SK-N-SH treated with all-trans-retinoic acid at 6 μM for 48 hours (cell line): ENCODE measurements at regions not wholly inside any gene's neighbourhood (a gene's known extent, or its start where the extent isn't known, plus 50 kb on each side); places are given as distances from the start of the nearest gene placed in this dataset.

Experiments used
- ATAC-seq: fragments of 200-7000 bp; cut with Tn5 transposase; 3 replicates; pipeline ENCODE4 v1.9.1; 2020; ENCODE audit warnings: mild to moderate bottlenecking, moderate library complexity
- ARNTL ChIP-seq: fragments of 450-650 bp; formaldehyde crosslinking; IDR thresholded peaks from 2 replicates; pipeline ENCODE4 v1.5.0; 2020; ENCODE audit warnings: low read depth, mild to moderate bottlenecking, moderate library complexity, borderline replicate concordance
- BACH2 ChIP-seq: fragments of 250-450 bp; sonication (Bioruptor Pico); IDR thresholded peaks from 2 replicates; pipeline ENCODE4 v1.9.0; 2021; ENCODE audit warnings: mild to moderate bottlenecking, borderline replicate concordance
- CSDC2 ChIP-seq: fragments of 250-450 bp; sonication (Bioruptor Pico); IDR thresholded peaks from 2 replicates; pipeline ENCODE4 v1.5.0; 2020; ENCODE audit warnings: mild to moderate bottlenecking, moderate library complexity
- CSRNP3 ChIP-seq: fragments of 250-450 bp; sonication (Bioruptor Pico); IDR thresholded peaks from 2 replicates; pipeline ENCODE4 v1.5.1; 2021; ENCODE audit warnings: mild to moderate bottlenecking, moderate library complexity
- ESRRG ChIP-seq: fragments of 250-450 bp; sonication (Bioruptor Pico); IDR thresholded peaks from 2 replicates; pipeline ENCODE4 v1.6.1; 2021; ENCODE audit warnings: mild to moderate bottlenecking
- ISL1 ChIP-seq: fragments of 250-450 bp; sonication (Bioruptor Pico); IDR thresholded peaks from 2 replicates; pipeline ENCODE4 v2.1.2; 2022; ENCODE audit warnings: mild to moderate bottlenecking, moderate library complexity
- OSR1 ChIP-seq: fragments of 250-450 bp; sonication (Bioruptor Pico); IDR thresholded peaks from 2 replicates; pipeline ENCODE4 v1.8.0; 2022; ENCODE audit warnings: moderate library complexity, mild to moderate bottlenecking, inconsistent platforms
- RARB ChIP-seq: fragments of 250-450 bp; sonication (Bioruptor Pico); IDR thresholded peaks from 2 replicates; pipeline ENCODE4 v1.8.0; 2021; ENCODE audit warnings: mild to moderate bottlenecking, moderate library complexity
- TCF4 ChIP-seq: fragments of 250-450 bp; sonication (Bioruptor Pico); IDR thresholded peaks from 2 replicates; pipeline ENCODE4 v1.8.0; 2021; ENCODE audit warnings: mild to moderate bottlenecking, moderate library complexity, borderline replicate concordance
- TOX ChIP-seq: fragments of 250-450 bp; sonication (Bioruptor Pico); IDR thresholded peaks from 2 replicates; pipeline ENCODE4 v1.8.0; 2021; ENCODE audit warnings: mild to moderate bottlenecking, moderate library complexity, borderline replicate concordance
- TSHZ2 ChIP-seq: fragments of 250-450 bp; sonication (Bioruptor Pico); IDR thresholded peaks from 2 replicates; pipeline ENCODE4 v1.5.0; 2020; ENCODE audit warnings: mild to moderate bottlenecking, moderate library complexity
- ZC3H10 ChIP-seq: fragments of 250-450 bp; sonication (Bioruptor Pico); IDR thresholded peaks from 2 replicates; pipeline ENCODE4 v1.5.1; 2021; ENCODE audit warnings: mild to moderate bottlenecking, moderate library complexity
- ZFP30 ChIP-seq: fragments of 450-650 bp; formaldehyde crosslinking; IDR thresholded peaks from 2 replicates; pipeline ENCODE4 v1.5.0; 2022; ENCODE audit warnings: mild to moderate bottlenecking, moderate library complexity
- ZNF565 ChIP-seq: fragments of 450-650 bp; formaldehyde crosslinking; conservative IDR thresholded peaks from 2 replicates; pipeline ENCODE4 v1.5.0; 2020; ENCODE audit warnings: low read depth, mild to moderate bottlenecking, moderate library complexity
- ZNF70 ChIP-seq: fragments of 450-650 bp; formaldehyde crosslinking; IDR thresholded peaks from 2 replicates; pipeline ENCODE4 v1.5.0; 2020; ENCODE audit warnings: mild to moderate bottlenecking, moderate library complexity
- ZNF8 ChIP-seq: fragments of 450-650 bp; formaldehyde crosslinking; IDR thresholded peaks from 2 replicates; pipeline ENCODE4 v1.5.0; 2020; ENCODE audit warnings: mild to moderate bottlenecking, moderate library complexity
- TF ChIP-seq, protein P1 (sequence below): fragments of 250-450 bp; sonication (Bioruptor Pico); IDR thresholded peaks from 2 replicates; pipeline ENCODE4 v1.5.1; 2020; ENCODE audit warnings: low read depth, mild to moderate bottlenecking, moderate library complexity
- TF ChIP-seq, protein P2 (sequence below): fragments of 250-450 bp; sonication (Bioruptor Pico); IDR thresholded peaks from 2 replicates; pipeline ENCODE4 v1.8.0; 2020; ENCODE audit warnings: mild to moderate bottlenecking, moderate library complexity, borderline replicate concordance
- TF ChIP-seq, protein P3 (sequence below): fragments of 250-450 bp; sonication (Bioruptor Pico); IDR thresholded peaks from 2 replicates; pipeline ENCODE4 v1.8.0; 2021; ENCODE audit warnings: low read depth, mild to moderate bottlenecking, moderate library complexity, borderline replicate concordance

DNA sequence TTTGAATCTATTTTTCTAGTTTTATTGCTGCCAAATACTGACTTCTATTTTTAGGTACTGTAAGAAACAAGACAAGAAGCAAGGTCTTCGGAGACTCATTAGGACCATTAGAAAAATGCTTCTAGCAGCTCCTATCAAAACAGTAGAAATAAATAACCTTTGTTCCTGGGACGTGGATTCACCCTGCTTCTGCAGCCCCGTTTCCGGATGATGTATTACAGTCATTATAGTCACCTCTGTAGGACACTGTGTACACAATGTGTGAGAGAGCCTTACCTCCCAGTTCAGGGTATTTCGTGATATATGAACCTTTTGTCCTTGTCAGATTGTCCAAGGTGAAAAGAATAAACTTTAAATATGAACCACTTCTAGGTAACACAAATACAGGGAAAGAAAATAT is 484.0 kb upstream of the TECRL start:
- TF ChIP-seq CSRNP3 (CRISPR knock-in tag) (no peak), BACH2 (no peak), ZNF565 (CRISPR knock-in tag) (no peak), RARB (CRISPR knock-in tag) (no peak), OSR1 (CRISPR knock-in tag) (no peak), ESRRG (CRISPR knock-in tag) (no peak), ISL1 (CRISPR knock-in tag) (no peak), TOX (CRISPR knock-in tag) (no peak), ARNTL (CRISPR knock-in tag) (no peak)
- ATAC-seq: no peak

GRCh38 chr4:64889906-64890610 is 480.8 kb upstream of the TECRL start:
- no peak for TF ChIP-seq CSDC2
- no peak for TF ChIP-seq ZNF70 (CRISPR knock-in tag)
- no peak for TF ChIP-seq ISL1 (CRISPR knock-in tag)
- TF ChIP-seq ZFP30 (CRISPR knock-in tag): no peak
- no peak for TF ChIP-seq ZC3H10 (CRISPR knock-in tag)
- TF ChIP-seq ARNTL (CRISPR knock-in tag): no peak
- ATAC-seq: no peak

GRCh38 chr4:64883087-64883807 is 474.0 kb upstream of the TECRL start:
- no peak for ATAC-seq

More at GRCh38 chr4:64883087-64883807, 474.0 kb upstream of the TECRL start:
- TF ChIP-seq ZFP30 (CRISPR knock-in tag) (no peak), ISL1 (CRISPR knock-in tag) (no peak), TSHZ2 (CRISPR knock-in tag) (no peak), OSR1 (CRISPR knock-in tag) (no peak), ZC3H10 (CRISPR knock-in tag) (no peak), ESRRG (CRISPR knock-in tag) (no peak), ZNF565 (CRISPR knock-in tag) (no peak), ZNF8 (no peak), TCF4 (no peak), ZNF70 (CRISPR knock-in tag) (no peak), TOX (CRISPR knock-in tag) (no peak), CSDC2 (no peak)
- TF ChIP-seq, protein P1, sequence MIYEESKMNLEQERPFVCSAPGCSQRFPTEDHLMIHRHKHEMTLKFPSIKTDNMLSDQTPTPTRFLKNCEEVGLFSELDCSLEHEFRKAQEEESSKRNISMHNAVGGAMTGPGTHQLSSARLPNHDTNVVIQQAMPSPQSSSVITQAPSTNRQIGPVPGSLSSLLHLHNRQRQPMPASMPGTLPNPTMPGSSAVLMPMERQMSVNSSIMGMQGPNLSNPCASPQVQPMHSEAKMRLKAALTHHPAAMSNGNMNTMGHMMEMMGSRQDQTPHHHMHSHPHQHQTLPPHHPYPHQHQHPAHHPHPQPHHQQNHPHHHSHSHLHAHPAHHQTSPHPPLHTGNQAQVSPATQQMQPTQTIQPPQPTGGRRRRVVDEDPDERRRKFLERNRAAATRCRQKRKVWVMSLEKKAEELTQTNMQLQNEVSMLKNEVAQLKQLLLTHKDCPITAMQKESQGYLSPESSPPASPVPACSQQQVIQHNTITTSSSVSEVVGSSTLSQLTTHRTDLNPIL (CRISPR knock-in tag): no peak
- TF ChIP-seq, protein P2, sequence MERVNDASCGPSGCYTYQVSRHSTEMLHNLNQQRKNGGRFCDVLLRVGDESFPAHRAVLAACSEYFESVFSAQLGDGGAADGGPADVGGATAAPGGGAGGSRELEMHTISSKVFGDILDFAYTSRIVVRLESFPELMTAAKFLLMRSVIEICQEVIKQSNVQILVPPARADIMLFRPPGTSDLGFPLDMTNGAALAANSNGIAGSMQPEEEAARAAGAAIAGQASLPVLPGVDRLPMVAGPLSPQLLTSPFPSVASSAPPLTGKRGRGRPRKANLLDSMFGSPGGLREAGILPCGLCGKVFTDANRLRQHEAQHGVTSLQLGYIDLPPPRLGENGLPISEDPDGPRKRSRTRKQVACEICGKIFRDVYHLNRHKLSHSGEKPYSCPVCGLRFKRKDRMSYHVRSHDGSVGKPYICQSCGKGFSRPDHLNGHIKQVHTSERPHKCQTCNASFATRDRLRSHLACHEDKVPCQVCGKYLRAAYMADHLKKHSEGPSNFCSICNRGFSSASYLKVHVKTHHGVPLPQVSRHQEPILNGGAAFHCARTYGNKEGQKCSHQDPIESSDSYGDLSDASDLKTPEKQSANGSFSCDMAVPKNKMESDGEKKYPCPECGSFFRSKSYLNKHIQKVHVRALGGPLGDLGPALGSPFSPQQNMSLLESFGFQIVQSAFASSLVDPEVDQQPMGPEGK: no peak
- TF ChIP-seq, protein P3, sequence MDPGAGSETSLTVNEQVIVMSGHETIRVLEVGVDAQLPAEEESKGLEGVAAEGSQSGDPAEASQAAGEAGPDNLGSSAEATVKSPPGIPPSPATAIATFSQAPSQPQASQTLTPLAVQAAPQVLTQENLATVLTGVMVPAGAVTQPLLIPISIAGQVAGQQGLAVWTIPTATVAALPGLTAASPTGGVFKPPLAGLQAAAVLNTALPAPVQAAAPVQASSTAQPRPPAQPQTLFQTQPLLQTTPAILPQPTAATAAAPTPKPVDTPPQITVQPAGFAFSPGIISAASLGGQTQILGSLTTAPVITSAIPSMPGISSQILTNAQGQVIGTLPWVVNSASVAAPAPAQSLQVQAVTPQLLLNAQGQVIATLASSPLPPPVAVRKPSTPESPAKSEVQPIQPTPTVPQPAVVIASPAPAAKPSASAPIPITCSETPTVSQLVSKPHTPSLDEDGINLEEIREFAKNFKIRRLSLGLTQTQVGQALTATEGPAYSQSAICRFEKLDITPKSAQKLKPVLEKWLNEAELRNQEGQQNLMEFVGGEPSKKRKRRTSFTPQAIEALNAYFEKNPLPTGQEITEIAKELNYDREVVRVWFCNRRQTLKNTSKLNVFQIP (CRISPR knock-in tag): no peak
